NCI-H187 treated with DMSO at 0.1 percent for 48 hours (cell line): ENCODE measurements at regions not wholly inside any gene's neighbourhood (a gene's known extent, or its start where the extent isn't known, plus 50 kb on each side); places are given as distances from the start of the nearest gene placed in this dataset.
"Not testable (repeated sequence)": the region's sequence is repeated elsewhere in the genome, so short reads cannot be mapped to it uniquely, and the experiment has no call there.

ENCODE experiments used
- DNase-seq: peaks from one replicate; lab custom pipeline; 2025; lab: John Stamatoyannopoulos, UW

- DNase-seq, result no peak
Measured at GRCh38 chr5:13640270-13640669, 304.2 kb downstream of the DNAH5 start.

- DNase-seq, result no peak
Measured at GRCh38 chr5:13632676-13633075, 311.8 kb downstream of the DNAH5 start.

- DNase-seq, result no peak
Measured at GRCh38 chr5:13629218-13629617, 315.3 kb downstream of the DNAH5 start.

- DNase-seq, result no peak
Measured at GRCh38 chr5:13627673-13628454, 316.6 kb downstream of the DNAH5 start.

GRCh38 chr5:13625616-13626198 is 318.8 kb downstream of the DNAH5 start:
- DNase-seq, result no peak

GRCh38 chr5:13624283-13625074 is 320.0 kb downstream of the DNAH5 start:
- DNase-seq, result no peak

- DNase-seq, result no peak
Measured at GRCh38 chr5:13613621-13614020, 330.9 kb downstream of the DNAH5 start.

- no peak for DNase-seq
Measured at GRCh38 chr5:13611604-13612003, 332.9 kb downstream of the DNAH5 start.

GRCh38 chr5:13609504-13609903 is 335.0 kb downstream of the DNAH5 start:
- DNase-seq, result no peak

- DNase-seq, result no peak
Measured at GRCh38 chr5:13606051-13606450, 338.4 kb downstream of the DNAH5 start.

- DNase-seq, result no peak
Measured at GRCh38 chr5:13601112-13601511, 343.4 kb downstream of the DNAH5 start.

- no peak for DNase-seq
Measured at GRCh38 chr5:13595978-13596377, 348.5 kb downstream of the DNAH5 start.

GRCh38 chr5:13591621-13592020 is 352.9 kb downstream of the DNAH5 start:
- DNase-seq, result no peak

- DNase-seq, result no peak
Measured at GRCh38 chr5:13585324-13585723, 359.2 kb downstream of the DNAH5 start.

GRCh38 chr5:13581914-13582313 is 362.6 kb downstream of the DNAH5 start:
- DNase-seq, result no peak

GRCh38 chr5:13581132-13581531 is 363.4 kb downstream of the DNAH5 start:
- DNase-seq, result no peak

- DNase-seq, result no peak
Measured at GRCh38 chr5:13580058-13580457, 364.4 kb downstream of the DNAH5 start.

GRCh38 chr5:13579091-13579490 is 365.4 kb downstream of the DNAH5 start:
- DNase-seq, result not testable (repeated sequence)

- not testable (repeated sequence) for DNase-seq
Measured at GRCh38 chr5:13578311-13579039, 366.0 kb downstream of the DNAH5 start.

- DNase-seq, result no peak
Measured at GRCh38 chr5:13574574-13574973, 369.9 kb downstream of the DNAH5 start.

GRCh38 chr5:13572163-13572562 is 372.3 kb downstream of the DNAH5 start:
- no peak for DNase-seq

GRCh38 chr5:13569090-13569715 is 375.3 kb downstream of the DNAH5 start:
- no peak for DNase-seq
